HepG2 (cell line): ENCODE measurements at regions not wholly inside any gene's neighbourhood (a gene's known extent, or its start where the extent isn't known, plus 50 kb on each side); places are given as distances from the start of the nearest gene placed in this dataset.

Source experiments
- ATAC-seq: fragments of 200-7000 bp; cut with Tn5 transposase; 3 replicates; pipeline ENCODE4 v1.9.1; 2020; ENCODE audit warnings: mild to moderate bottlenecking, moderate library complexity
- BruUV-seq: library from RNA; stranded (reverse); fragments of 400-500 nt; replicated peaks from 2 replicates; lab custom pipeline; 2021; lab: Mats Ljungman, UMichigan
- CTCF ChIA-PET: fragments of 300-600 bp; formaldehyde crosslinking; extraction: SDS; loops from one replicate; lab custom pipeline; 2021; ENCODE audit warnings: low total read pairs, inconsistent platforms, low intra/inter-chr PET ratio; lab: Yijun Ruan, JAX
- POLR2A ChIA-PET: fragments of 350-600 bp; sonication (Branson Sonifier 250); formaldehyde crosslinking; loops from one replicate; lab custom pipeline; 2020; ENCODE audit warnings: antibody characterized with exemption, inconsistent platforms; lab: Yijun Ruan, JAX
- DNase-seq: peaks from one replicate; pipeline ENCODE4 v3.0.0-alpha.2; 2015; ENCODE audit warnings: low spot score
- FAIRE-seq: peaks from 3 replicates; lab custom pipeline; 2011; peaks lifted over from hg19 to GRCh38; lab: Jason Lieb, UNC
- H2AFZ ChIP-seq: one replicate; pipeline ENCODE4 v1.6.1; 2011; ENCODE audit warnings: low read length, inconsistent platforms
- H3K27ac ChIP-seq: fragments of 300-600 bp; 3 replicates; pipeline ENCODE4 v1.8.0; 2011; ENCODE audit warnings: mixed run types, mild to moderate bottlenecking, mixed read lengths, low read length, inconsistent platforms; ENCODE audit not compliant: insufficient read depth; ENCODE audit errors: extremely low read length
- H3K27me3 ChIP-seq, 2 experiments: fragments of 200-600 bp in 1 of 2; 2 replicates in 1 of 2; 3 replicates in 1 of 2; pipeline versions ENCODE4 v1.6.0 to v1.8.0; 2011; ENCODE audit warnings: low read length in 2 of 2, mild to moderate bottlenecking in 2 of 2, moderate library complexity in 2 of 2, inconsistent platforms in 1 of 2; ENCODE audit not compliant: insufficient read depth in 2 of 2, control insufficient read depth in 1 of 2
- H3K36me3 ChIP-seq, 2 experiments: fragments of 200-600 bp in 1 of 2; replicated peaks in 1 of 2; 2 replicates in 1 of 2; 3 replicates in 1 of 2; pipeline versions ENCODE4 v1.5.1 to v1.8.0; 2011; ENCODE audit warnings: low read length in 2 of 2, inconsistent platforms in 1 of 2; ENCODE audit not compliant: insufficient read depth in 2 of 2, control insufficient read depth in 1 of 2
- H3K4me1 ChIP-seq: 2 replicates; pipeline ENCODE4 v1.5.1; 2012; ENCODE audit warnings: low read length, inconsistent platforms; ENCODE audit not compliant: insufficient read depth
- H3K4me2 ChIP-seq: 2 replicates; pipeline ENCODE4 v1.6.0; 2011; ENCODE audit warnings: low read depth, low read length, inconsistent platforms
- H3K4me3 ChIP-seq, 3 experiments: fragments of 200-600 bp in 1 of 3; sonication (generic), shearing (Covaris generic) in 1 of 3; replicated peaks in 1 of 3; 2 replicates each; pipeline ENCODE4 v1.5.1; 2011 to 2016; ENCODE audit warnings: low read length in 3 of 3, inconsistent platforms in 2 of 3, low read depth in 2 of 3, mild to moderate bottlenecking in 2 of 3, control low read depth in 1 of 3, mixed read lengths in 1 of 3; ENCODE audit not compliant: insufficient read depth in 1 of 3
- H3K79me2 ChIP-seq: one replicate; pipeline ENCODE4 v1.6.1; 2011; ENCODE audit warnings: low read length, inconsistent platforms; ENCODE audit not compliant: insufficient read depth
- H3K9ac ChIP-seq: 2 replicates; pipeline ENCODE4 v1.6.0; 2011; ENCODE audit warnings: mild to moderate bottlenecking, low read depth, low read length, inconsistent platforms; ENCODE audit not compliant: insufficient read depth
- H3K9me3 ChIP-seq: 2 replicates; pipeline ENCODE4 v1.5.1; 2012; ENCODE audit warnings: mild to moderate bottlenecking, low read length
- H4K20me1 ChIP-seq: 2 replicates; pipeline ENCODE4 v1.6.0; 2011; ENCODE audit warnings: inconsistent platforms, mild to moderate bottlenecking, low read length, moderate library complexity; ENCODE audit not compliant: insufficient read depth
- ATM ChIP-seq: fragments of 450-650 bp; IDR thresholded peaks from 2 replicates; pipeline ENCODE4 v1.7.1; 2017; ENCODE audit warnings: mild to moderate bottlenecking, borderline replicate concordance
- CENPT ChIP-seq: sonication (generic); formaldehyde crosslinking; IDR thresholded peaks from 2 replicates; pipeline ENCODE4 v1.8.0; 2022; ENCODE audit warnings: low read depth, mild to moderate bottlenecking, moderate library complexity, missing genetic modification reagents
- GFI1 ChIP-seq: sonication (generic); formaldehyde crosslinking; IDR thresholded peaks from 2 replicates; pipeline ENCODE4 v1.5.0; 2020; ENCODE audit warnings: missing genetic modification reagents, mild to moderate bottlenecking, borderline replicate concordance
- HOXA9 ChIP-seq: sonication (generic); formaldehyde crosslinking; IDR thresholded peaks from 2 replicates; pipeline ENCODE4 v1.8.1; 2022; ENCODE audit warnings: missing genetic modification reagents, mild to moderate bottlenecking, moderate library complexity, borderline replicate concordance
- KDM1A ChIP-seq: IDR thresholded peaks from 2 replicates; pipeline ENCODE4 v1.6.1; 2016; ENCODE audit warnings: missing compliant biosample characterization
- KMT2B ChIP-seq: IDR thresholded peaks from 2 replicates; pipeline ENCODE4 v1.6.1; 2016; ENCODE audit warnings: missing genetic modification reagents, missing compliant biosample characterization
- NFRKB ChIP-seq: fragments of 450-650 bp; IDR thresholded peaks from 2 replicates; pipeline ENCODE4 v1.6.1; 2017
- SPEN ChIP-seq: sonication (generic); formaldehyde crosslinking; IDR thresholded peaks from 2 replicates; pipeline ENCODE4 v1.5.1; 2020; ENCODE audit warnings: low read depth, mild to moderate bottlenecking, missing genetic modification reagents
- USF2 ChIP-seq, 2 experiments: sonication (generic) in 1 of 2; formaldehyde crosslinking in 1 of 2; IDR thresholded peaks; 2 replicates each; pipeline versions ENCODE4 v1.5.1 to v1.6.1; 2011 to 2020; ENCODE audit warnings: borderline replicate concordance in 1 of 2, low read depth in 1 of 2, low read length in 1 of 2, mild to moderate bottlenecking in 1 of 2, missing genetic modification reagents in 1 of 2, moderate library complexity in 1 of 2
- ZBTB7A ChIP-seq: sonication (generic); formaldehyde crosslinking; IDR thresholded peaks from 2 replicates; pipeline ENCODE4 v1.8.0; 2022; ENCODE audit warnings: mild to moderate bottlenecking, missing genetic modification reagents
- ZC3H13 ChIP-seq: sonication (generic); formaldehyde crosslinking; IDR thresholded peaks from 2 replicates; pipeline ENCODE4 v1.8.1; 2023; ENCODE audit warnings: mild to moderate bottlenecking, missing genetic modification reagents, moderate library complexity
- ZNF12 ChIP-seq: sonication (generic); formaldehyde crosslinking; IDR thresholded peaks from 2 replicates; pipeline ENCODE4 v1.5.0; 2020; ENCODE audit warnings: missing genetic modification reagents
- ZNF207 ChIP-seq: fragments of 450-650 bp; IDR thresholded peaks from 2 replicates; pipeline ENCODE4 v1.6.1; 2016; ENCODE audit warnings: antibody characterized with exemption, borderline replicate concordance
- ZNF280B ChIP-seq: sonication (generic); formaldehyde crosslinking; IDR thresholded peaks from 2 replicates; pipeline ENCODE4 v1.5.0; 2020; ENCODE audit warnings: missing genetic modification reagents, mild to moderate bottlenecking, borderline replicate concordance
- ZNF784 ChIP-seq: sonication (generic); formaldehyde crosslinking; IDR thresholded peaks from 2 replicates; pipeline ENCODE4 v1.5.1; 2020; ENCODE audit warnings: missing genetic modification reagents, mild to moderate bottlenecking, borderline replicate concordance
- WGBS: methylation state at CpG from one replicate; pipeline ENCODE4 v1.1.6; 2017; ENCODE audit warnings: low lambda C conversion rate; 5-methylcytosine and 5-hydroxymethylcytosine counted together
- in situ Hi-C: cut with HindIII; loops from 2 replicates; pipeline ENCODE4 v1.10.0; 2017; ENCODE audit warnings: low pct_unique_long_range_greater_than_20kb; ENCODE audit not compliant: extremely low pct_ligation_motif_present
- intact Hi-C: fragments of 100-400 bp; cut with micrococcal nuclease; formaldehyde crosslinking; loops from one replicate; pipeline ENCODE4 v1.10.0; 2022; ENCODE audit not compliant: unreplicated experiment

GRCh38 chr18:25423760-25424159 is 71.8 kb upstream of the ZNF521 start (continued):
- TF ChIP-seq ZNF784 (CRISPR knock-in tag) (no peak), ZC3H13 (CRISPR knock-in tag) (no peak)

- no peaks in the 10 kb centered on the region for H3K36me3 ChIP-seq
- ATAC-seq (no peak), FAIRE-seq (no peak), DNase-seq (no peak)
- no peak overlapping the region for H3K27ac ChIP-seq
- H3K27me3 ChIP-seq: peaks cover 0 to 4% of the 10 kb centered on the region in 2 experiments; a peak in 2 of 5 replicates
- WGBS: 4% methylated on average over 2 of the region's 2 CpGs
- ChIA-PET POLR2A (no interaction called here), CTCF (no interaction called here)
- in situ Hi-C loops: no loop called here
- no peak overlapping the region for H3K4me3 ChIP-seq
- H2AFZ ChIP-seq: no peak overlapping the region
- H4K20me1 ChIP-seq: no peaks in the 10 kb centered on the region
- no peak overlapping the region for H3K4me2 ChIP-seq
- H3K4me1 ChIP-seq: no peaks in the 10 kb centered on the region
- no peak overlapping the region for H3K9ac ChIP-seq
- no peaks in the 10 kb centered on the region for H3K79me2 ChIP-seq
- BruUV-seq: no TSS peak
- intact Hi-C loops: no loop called here
- H3K9me3 ChIP-seq: peaks cover 7% of the 10 kb centered on the region; the same call in 1 of the 2 replicates
- no peak for TF ChIP-seq USF2 (IDR thresholded peaks at IDR 0.05; ENCODE audit: low read depth, low read length)
- TF ChIP-seq USF2 (CRISPR knock-in tag; IDR thresholded peaks at IDR 0.05; ENCODE audit: borderline replicate concordance): no peak
- no peak for TF ChIP-seq ZNF12 (CRISPR knock-in tag)
- TF ChIP-seq KDM1A (CRISPR knock-in tag): no peak
- no peak for TF ChIP-seq NFRKB
- no peak for TF ChIP-seq ZBTB7A (CRISPR knock-in tag)
- no peak for TF ChIP-seq HOXA9 (CRISPR knock-in tag)
- no peak for TF ChIP-seq ATM
- TF ChIP-seq SPEN: no peak
- TF ChIP-seq GFI1 (CRISPR knock-in tag): no peak
- no peak for TF ChIP-seq ZNF207
- no peak for TF ChIP-seq ZNF280B (CRISPR knock-in tag)
- no peak for TF ChIP-seq CENPT (CRISPR knock-in tag)
- TF ChIP-seq KMT2B: no peak
These were observed 71.3 kb upstream of the ZNF521 start for GRCh38 chr18:25423267-25423666.
